ENCODE measurements at regions not wholly inside any gene's neighbourhood (a gene's known extent, or its start where the extent isn't known, plus 50 kb on each side); places are given as distances from the start of the nearest gene placed in this dataset.

GRCh38 chr14:106216679-106217078 is 690.3 kb downstream of the TMEM121 start:
- no peaks in the 10 kb centered on the region; the same call in 1 of the 2 replicates for H3K36me3 ChIP-seq (ENCODE audit: insufficient read depth)
- ATAC-seq: no peak
- H4K20me1 ChIP-seq (replicated peaks; ENCODE audit: insufficient read depth): no peaks in the 10 kb centered on the region
- Mint-ChIP-seq H3K4me3 (no peak overlapping the region), H3K9me3 (peaks cover 93% of the 10 kb centered on the region), H3K4me1 (no peaks in the 10 kb centered on the region), H3K27me3 (ENCODE audit: insufficient read depth, low read depth, poor library complexity) (peaks cover 3% of the 10 kb centered on the region), H3K36me3 (ENCODE audit: low read depth) (peaks cover 50% of the 10 kb centered on the region), H3K27ac (no peak overlapping the region)
- H3K4me3 ChIP-seq: no peak overlapping the region
- no peaks in the 10 kb centered on the region for H3K9me2 ChIP-seq (ENCODE audit: insufficient read depth)
- H2AFZ ChIP-seq: no peak overlapping the region
- no peaks in the 10 kb centered on the region for H3K4me1 ChIP-seq (ENCODE audit: insufficient read depth)
- no peaks in the 10 kb centered on the region for H3K27me3 ChIP-seq (ENCODE audit: insufficient read depth)
- no peak overlapping the region for H3K27ac ChIP-seq (ENCODE audit: low read depth)
- no peak overlapping the region for H3K4me2 ChIP-seq
- no peak for TF ChIP-seq EZH2 (IDR thresholded peaks at IDR 0.05; ENCODE audit: low read depth, unreplicated experiment)
- no peak for TF ChIP-seq CTCF (conservative IDR thresholded peaks at IDR 0.05; ENCODE audit: low read depth in 2 of 2)
- no peak for TF ChIP-seq ZNF114 (CRISPR knock-in tag; IDR thresholded peaks at IDR 0.05)
- TF ChIP-seq ZNF462 (CRISPR knock-in tag; IDR thresholded peaks at IDR 0.05): no peak
- TF ChIP-seq CREB1 (CRISPR knock-in tag; IDR thresholded peaks at IDR 0.05; ENCODE audit: low read depth): no peak
- no peak for TF ChIP-seq STAT1 (IDR thresholded peaks at IDR 0.05; ENCODE audit: unreplicated experiment)
- no peak for TF ChIP-seq REST (IDR thresholded peaks at IDR 0.05; ENCODE audit: unreplicated experiment)
- H3K79me2 ChIP-seq (replicated peaks; ENCODE audit: insufficient read depth): no peaks in the 10 kb centered on the region
- no peaks in the 10 kb centered on the region for H3F3A ChIP-seq (replicated peaks; ENCODE audit: low read depth)
- no peak for DNase-seq (ENCODE audit: low spot score)
